ENCODE measurements at regions not wholly inside any gene's neighbourhood (a gene's known extent, or its start where the extent isn't known, plus 50 kb on each side); places are given as distances from the start of the nearest gene placed in this dataset.
"Not testable (repeated sequence)": the region's sequence is repeated elsewhere in the genome, so short reads cannot be mapped to it uniquely, and the experiment has no call there.

DNA sequence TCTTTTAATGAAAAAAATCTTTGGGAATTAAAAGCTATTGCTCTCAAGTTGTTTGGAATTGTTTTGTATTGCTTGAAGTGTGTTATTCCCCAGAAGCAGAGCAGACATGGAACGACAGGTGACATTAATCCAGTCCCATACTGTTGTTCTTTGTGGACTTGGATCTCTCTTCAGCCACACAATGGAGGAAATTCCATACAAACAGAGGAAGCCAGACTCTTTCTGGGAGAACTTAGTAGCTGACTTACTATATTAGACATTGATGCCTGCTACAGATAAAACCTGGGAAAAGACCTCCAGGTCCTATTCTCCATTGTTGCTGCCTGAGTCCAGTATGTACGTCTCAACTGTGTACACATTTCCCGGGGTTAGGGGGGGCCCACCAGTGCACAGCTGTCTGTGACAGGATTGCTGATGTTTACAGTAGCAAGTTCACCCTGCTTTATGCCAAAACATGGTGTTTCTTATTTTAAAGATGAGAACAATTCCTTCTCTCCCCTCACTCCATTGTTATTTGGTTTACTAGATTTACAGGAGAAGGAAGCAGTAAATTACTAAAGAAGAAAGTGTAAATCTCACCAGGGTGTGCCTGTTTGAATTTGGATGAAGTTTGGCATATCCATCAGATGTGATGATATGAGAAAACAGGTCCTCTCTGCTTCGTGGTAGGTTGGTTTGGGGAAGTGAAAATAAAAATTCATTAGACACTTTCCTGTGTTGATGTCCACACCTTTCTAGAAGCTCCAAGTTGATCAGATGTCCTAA is 142.4 kb upstream of the RBBP8 start:
- DNase-seq (ENCODE audit: low spot score), result no peak
- no peak for ATAC-seq

GRCh38 chr18:22791310-22791610 is 141.9 kb upstream of the RBBP8 start:
- ATAC-seq, result no peak
- no peak for DNase-seq (ENCODE audit: low spot score)

DNA sequence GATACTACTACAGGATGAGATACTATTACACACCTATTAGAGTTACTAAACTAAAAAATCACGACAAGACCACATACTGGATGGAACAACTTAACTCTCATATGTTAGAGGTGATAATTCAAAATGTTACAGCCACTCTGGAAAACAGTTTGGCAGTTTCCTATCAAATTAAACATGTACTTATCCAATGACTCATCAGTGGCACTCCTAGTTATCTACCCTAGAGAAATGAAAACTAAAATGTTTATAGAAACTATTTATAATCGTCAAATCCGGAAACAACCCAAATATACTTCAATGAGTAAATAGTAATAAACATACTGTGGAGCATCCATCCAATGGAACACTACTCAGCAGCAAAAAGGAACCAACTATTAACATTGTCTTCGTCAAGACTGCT is 137.0 kb upstream of the RBBP8 start:
- no peak for ATAC-seq
- DNase-seq (ENCODE audit: low spot score), result no peak

- no peak for ATAC-seq
- no peak for DNase-seq (ENCODE audit: low spot score)
Observed at GRCh38 chr18:22800551-22800951, 132.6 kb upstream of the RBBP8 start.

DNA sequence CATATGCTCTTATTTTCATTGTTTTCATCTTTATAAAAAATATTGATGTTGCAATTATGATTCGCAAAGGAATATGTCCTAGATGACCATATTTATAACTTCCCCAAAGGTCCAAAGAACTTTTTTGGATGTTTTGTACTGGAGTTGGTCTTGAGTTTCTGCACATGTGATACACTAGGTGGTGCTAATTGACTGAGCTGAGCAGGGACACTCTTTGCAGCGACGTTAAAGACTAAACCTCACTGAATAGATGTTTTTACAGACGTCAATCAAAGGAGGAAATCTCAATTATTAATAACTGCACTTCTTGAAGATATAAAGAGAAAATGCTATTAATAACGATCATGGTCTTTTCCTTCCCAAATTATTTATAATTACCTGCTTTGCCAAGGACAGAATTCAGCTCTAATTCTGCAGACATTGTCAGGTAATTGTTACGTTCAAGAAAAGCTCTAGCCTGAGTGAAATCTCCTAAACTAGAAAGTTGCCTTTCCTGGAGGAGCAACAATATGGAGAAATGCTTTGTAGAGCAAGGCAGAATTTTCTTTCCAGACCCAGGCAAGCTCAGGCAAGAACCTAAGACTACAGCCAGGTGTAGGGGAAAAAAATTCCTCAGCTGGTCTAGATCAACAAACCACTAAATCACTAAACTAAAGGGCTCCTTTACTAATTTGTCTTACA is 119.3 kb upstream of the RBBP8 start:
- DNase-seq (ENCODE audit: low spot score), result no peak
- peak; percentile 83 for ATAC-seq

GRCh38 chr18:22814329-22814703 is 118.8 kb upstream of the RBBP8 start:
- ATAC-seq (no peak), DNase-seq (ENCODE audit: low spot score) (no peak)

DNA sequence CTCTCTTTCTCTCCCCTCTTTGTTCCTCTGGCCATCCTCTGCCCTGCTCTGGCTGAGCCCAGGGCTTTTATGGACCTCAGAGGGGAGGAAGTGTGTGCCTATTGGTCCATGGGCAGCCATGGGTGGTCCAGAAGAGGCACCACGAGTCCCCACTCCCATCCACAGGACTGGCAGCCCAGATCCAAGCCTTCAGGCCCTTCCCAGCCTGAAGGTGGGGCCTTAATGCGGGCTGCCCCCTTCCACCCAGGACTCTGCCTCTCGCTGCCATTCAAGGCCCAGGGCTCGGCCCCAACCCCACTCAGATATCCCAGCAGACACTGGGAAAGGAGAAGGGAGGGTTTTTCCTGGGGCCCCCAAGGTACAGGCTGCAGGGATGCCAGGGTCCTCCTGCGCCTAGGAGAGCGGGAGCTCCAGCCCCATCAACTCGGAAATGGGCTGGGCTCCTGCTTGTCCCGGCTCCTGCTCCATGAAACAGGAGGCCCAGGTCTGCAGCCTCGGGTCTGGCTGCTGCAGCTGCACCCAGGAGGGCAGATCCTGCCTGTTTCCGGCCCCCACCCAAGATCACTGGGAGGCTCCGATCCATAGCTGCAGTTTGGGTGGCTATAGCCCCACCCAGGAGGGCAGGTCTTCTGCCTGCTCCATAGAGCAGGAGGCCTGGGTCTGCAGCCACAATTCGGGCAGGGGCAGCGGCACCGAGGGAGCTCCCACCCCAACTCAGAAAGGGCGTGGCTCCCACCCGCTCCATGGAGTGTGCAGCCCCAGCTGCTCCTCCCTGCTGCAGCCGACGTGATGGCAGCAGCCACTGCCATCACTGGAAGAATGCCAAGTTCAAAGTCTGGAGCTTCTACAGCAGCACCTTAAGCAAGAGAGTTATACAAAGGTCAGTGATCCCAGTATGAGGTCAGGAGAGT is 116.6 kb upstream of the RBBP8 start:
- DNase-seq (ENCODE audit: low spot score), result peak; percentile 55
- ATAC-seq, result peak; percentile 89

- no peak for ATAC-seq
- no peak for DNase-seq (ENCODE audit: low spot score)
Observed at GRCh38 chr18:22817844-22818243, 115.3 kb upstream of the RBBP8 start.

DNA sequence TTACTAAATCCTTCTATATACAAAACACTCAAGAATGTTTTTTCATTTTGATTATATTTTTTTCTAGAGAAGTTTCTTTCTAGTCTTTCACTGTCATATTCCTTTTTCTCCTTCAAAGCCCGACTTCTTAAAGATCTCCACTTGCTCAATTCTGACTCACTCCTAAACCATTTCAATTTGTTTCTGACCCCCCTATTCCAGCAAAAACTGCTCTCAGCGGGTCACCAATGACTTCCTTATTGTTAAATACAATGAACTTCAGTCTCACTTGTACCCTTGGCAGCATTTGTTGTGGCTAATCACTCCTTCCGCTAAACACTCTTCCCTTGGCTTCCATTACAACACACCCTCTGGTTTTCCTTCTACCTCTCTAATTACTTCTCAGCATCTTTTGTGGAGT is 111.1 kb upstream of the RBBP8 start:
- no peak for DNase-seq (ENCODE audit: low spot score)
- ATAC-seq, result no peak

GRCh38 chr18:22822841-22823508 is 110.2 kb upstream of the RBBP8 start:
- ATAC-seq (no peak), DNase-seq (ENCODE audit: low spot score) (no peak)

GRCh38 chr18:22826726-22827125 is 106.4 kb upstream of the RBBP8 start:
- ATAC-seq, result no peak
- DNase-seq (ENCODE audit: low spot score), result no peak

GRCh38 chr18:22827216-22827615 is 105.9 kb upstream of the RBBP8 start:
- ATAC-seq (no peak), DNase-seq (ENCODE audit: low spot score) (no peak)

DNA sequence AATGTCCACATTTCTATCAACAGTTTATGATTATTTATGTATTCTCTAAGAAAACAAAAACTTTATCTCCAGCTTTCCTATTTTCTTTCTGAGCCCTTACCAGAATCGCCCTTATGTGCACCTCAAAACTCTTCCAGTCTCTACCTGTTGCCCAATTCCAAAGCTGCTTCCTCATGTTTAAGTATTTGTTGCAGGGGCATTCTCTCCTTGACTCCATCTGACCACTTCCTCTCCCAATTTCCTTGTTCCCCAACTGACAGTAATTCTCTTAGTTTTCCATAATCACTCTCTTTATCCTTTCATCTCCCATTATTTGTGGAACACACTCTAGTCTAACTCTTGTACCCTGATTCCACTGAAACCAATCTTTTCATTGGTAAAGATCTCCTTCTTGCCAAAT is 105.4 kb upstream of the RBBP8 start:
- no peak for ATAC-seq

GRCh38 chr18:22828171-22828570 is 105.0 kb upstream of the RBBP8 start:
- ATAC-seq (no peak), DNase-seq (ENCODE audit: low spot score) (no peak)

More for the DNA sequence above, 105.4 kb upstream of the RBBP8 start:
- no peak for DNase-seq (ENCODE audit: low spot score)

- ATAC-seq; DNase-seq (ENCODE audit: low spot score): not testable (repeated sequence)
Observed at GRCh38 chr18:22828583-22828982, 104.5 kb upstream of the RBBP8 start.

DNA sequence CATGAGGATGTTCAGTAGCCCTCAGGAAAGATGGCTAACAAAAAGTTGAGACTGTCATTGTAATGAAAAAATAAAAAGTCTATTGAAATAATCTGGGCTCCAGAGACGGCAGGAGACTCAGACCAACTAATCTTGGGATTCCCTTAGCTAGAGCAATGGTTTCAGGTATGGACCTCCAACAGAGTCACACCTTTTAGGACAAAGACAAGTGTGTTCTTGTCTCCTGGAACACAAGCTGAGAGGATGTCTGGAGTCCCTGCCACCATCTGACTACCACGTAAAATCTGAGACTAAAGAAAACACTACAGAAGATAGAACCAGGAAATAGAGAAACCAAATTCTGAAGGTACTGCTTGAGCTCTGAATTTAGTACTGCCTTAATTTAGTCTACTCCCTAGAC is 103.3 kb upstream of the RBBP8 start:
- DNase-seq (ENCODE audit: low spot score) (no peak), ATAC-seq (no peak)

GRCh38 chr18:22830511-22830910 is 102.6 kb upstream of the RBBP8 start:
- no peak for ATAC-seq
- no peak for DNase-seq (ENCODE audit: low spot score)

DNA sequence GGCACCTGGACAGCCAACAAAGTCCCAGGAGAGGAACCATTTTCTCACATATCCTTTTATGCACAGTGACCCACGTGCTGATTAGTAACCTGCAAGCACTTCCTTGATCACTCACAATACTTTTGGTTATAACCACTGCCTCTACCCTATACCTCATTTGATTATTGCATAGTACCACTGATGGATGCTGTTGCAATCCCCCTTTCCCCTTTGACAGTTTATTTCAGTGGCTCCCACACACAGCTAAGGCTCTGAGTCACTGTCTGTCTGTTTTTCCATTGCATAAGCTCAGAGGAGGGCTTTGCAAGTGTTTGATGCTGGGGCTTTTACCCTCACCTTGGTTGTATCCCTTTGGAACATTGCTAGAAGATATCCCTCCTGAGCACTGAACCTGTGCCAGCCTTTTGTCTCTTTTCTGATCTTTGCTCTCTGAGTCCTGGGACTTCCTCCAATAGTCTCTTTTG is 101.7 kb upstream of the RBBP8 start:
- DNase-seq (ENCODE audit: low spot score), result no peak
- peak; percentile 78 for ATAC-seq

DNA sequence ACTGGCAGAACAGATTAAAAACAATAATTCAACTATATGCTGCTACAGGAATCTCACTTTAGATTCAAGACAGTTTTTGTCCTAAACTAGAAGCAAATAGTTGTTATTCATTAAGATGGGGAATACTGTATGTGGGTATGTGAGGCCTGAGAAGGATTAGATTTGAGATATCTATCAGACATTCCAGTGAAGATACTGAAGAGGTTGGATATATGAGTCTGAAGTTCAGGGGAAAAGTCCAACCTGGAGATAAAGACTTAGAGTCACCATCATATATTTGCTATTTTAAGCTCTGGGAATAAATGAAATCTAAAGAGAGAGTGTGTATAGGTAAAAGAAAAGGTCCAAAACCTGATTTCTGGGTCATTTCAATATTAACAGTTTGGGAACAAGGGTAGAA is 96.2 kb upstream of the RBBP8 start:
- ATAC-seq, result no peak
- DNase-seq (ENCODE audit: low spot score), result no peak

DNA sequence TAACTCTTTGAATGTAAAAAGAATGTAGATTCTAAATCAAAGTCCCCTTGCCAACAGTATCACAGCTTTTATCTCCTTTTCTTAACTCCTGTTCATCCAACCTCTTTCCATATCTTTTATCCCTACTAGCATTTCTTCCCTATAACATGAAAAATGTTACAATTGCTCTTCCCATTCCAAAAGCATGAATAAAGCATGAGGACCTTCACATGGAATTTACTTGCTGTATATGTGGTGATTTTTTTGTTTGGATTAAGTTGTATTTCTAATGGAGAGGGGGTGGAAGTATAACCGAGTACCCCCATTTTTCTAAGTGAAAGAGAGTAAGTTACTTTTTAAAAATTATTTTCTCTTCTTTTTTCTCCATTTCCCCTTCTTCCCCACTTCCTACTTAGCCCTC is 94.9 kb upstream of the RBBP8 start:
- ATAC-seq (no peak), DNase-seq (ENCODE audit: low spot score) (no peak)

DNA sequence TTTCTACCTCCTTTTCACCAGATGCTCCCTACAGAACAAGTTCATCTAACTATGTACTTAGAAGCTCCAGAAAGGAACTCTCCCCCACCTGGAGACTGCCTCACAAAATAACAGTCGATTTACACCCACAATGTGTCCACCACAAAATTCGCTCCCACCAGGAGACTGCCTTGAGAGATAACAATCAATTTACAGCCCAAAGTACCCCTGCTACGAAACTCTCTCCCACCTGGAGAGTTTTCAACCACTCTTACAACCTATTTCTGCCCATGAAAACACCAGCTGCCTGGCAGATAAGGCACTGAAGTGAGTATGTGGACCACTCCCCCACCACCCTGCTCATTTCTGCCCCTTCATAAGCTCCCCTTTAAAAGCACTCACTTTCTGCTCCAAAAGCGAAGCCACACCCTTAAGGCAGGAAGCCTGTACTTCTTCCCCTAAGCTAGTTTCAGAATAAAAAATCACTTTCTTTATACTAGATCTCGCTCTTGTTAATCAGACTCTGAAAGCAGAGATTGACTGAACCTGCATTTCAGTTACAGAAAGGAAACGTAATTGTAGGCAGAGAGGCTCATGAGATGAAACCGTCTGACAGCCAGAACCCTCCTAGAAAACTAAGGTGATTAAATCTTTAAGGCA is 94.4 kb upstream of the RBBP8 start:
- ATAC-seq (no peak), DNase-seq (ENCODE audit: low spot score) (no peak)
